Keratinocyte (primary cell): ENCODE measurements at regions not wholly inside any gene's neighbourhood (a gene's known extent, or its start where the extent isn't known, plus 50 kb on each side); places are given as distances from the start of the nearest gene placed in this dataset.
"Not testable (repeated sequence)": the region's sequence is repeated elsewhere in the genome, so short reads cannot be mapped to it uniquely, and the experiment has no call there.

Experiments
- EZH2 ChIP-seq: IDR thresholded peaks from one replicate; pipeline ENCODE4 v1.6.1; 2012; ENCODE audit warnings: inconsistent platforms, mild to moderate bottlenecking, low read length, moderate library complexity
- TF ChIP-seq, protein P1 (sequence below), 3 experiments: IDR thresholded peaks in 1 of 3; conservative IDR thresholded peaks in 1 of 3; optimal IDR thresholded peaks in 1 of 3; 2 replicates in 2 of 3; 3 replicates in 1 of 3; pipeline versions ENCODE3 to v1.5.1; 2011; ENCODE audit warnings: low read length in 3 of 3, mild to moderate bottlenecking in 3 of 3, moderate library complexity in 2 of 3, control low read depth in 1 of 3, inconsistent platforms in 1 of 3; ENCODE audit not compliant: insufficient read depth in 2 of 3; ENCODE audit errors: extremely low read depth in 1 of 3

GRCh38 chr12:7584137-7584536 is 80.6 kb upstream of the CD163 start:
- TF ChIP-seq, protein P1, sequence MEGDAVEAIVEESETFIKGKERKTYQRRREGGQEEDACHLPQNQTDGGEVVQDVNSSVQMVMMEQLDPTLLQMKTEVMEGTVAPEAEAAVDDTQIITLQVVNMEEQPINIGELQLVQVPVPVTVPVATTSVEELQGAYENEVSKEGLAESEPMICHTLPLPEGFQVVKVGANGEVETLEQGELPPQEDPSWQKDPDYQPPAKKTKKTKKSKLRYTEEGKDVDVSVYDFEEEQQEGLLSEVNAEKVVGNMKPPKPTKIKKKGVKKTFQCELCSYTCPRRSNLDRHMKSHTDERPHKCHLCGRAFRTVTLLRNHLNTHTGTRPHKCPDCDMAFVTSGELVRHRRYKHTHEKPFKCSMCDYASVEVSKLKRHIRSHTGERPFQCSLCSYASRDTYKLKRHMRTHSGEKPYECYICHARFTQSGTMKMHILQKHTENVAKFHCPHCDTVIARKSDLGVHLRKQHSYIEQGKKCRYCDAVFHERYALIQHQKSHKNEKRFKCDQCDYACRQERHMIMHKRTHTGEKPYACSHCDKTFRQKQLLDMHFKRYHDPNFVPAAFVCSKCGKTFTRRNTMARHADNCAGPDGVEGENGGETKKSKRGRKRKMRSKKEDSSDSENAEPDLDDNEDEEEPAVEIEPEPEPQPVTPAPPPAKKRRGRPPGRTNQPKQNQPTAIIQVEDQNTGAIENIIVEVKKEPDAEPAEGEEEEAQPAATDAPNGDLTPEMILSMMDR (optimal IDR thresholded peaks at IDR 0.05 in 1 of 3, IDR thresholded peaks at IDR 0.05 in 1 of 3, conservative IDR thresholded peaks at IDR 0.05 in 1 of 3; ENCODE audit: extremely low read depth in 1 of 3, insufficient read depth in 2 of 3, low read length in 3 of 3), result not testable (repeated sequence)
- not testable (repeated sequence) for TF ChIP-seq EZH2
